GM12872 (cell line): ENCODE measurements at regions not wholly inside any gene's neighbourhood (a gene's known extent, or its start where the extent isn't known, plus 50 kb on each side); places are given as distances from the start of the nearest gene placed in this dataset.

Experiments
- TF ChIP-seq, protein P1 (sequence below): IDR thresholded peaks from 3 replicates; pipeline ENCODE4 v1.5.1; 2011; ENCODE audit warnings: low read depth, mild to moderate bottlenecking, low read length, moderate library complexity; ENCODE audit not compliant: insufficient read depth

- TF ChIP-seq, protein P1, sequence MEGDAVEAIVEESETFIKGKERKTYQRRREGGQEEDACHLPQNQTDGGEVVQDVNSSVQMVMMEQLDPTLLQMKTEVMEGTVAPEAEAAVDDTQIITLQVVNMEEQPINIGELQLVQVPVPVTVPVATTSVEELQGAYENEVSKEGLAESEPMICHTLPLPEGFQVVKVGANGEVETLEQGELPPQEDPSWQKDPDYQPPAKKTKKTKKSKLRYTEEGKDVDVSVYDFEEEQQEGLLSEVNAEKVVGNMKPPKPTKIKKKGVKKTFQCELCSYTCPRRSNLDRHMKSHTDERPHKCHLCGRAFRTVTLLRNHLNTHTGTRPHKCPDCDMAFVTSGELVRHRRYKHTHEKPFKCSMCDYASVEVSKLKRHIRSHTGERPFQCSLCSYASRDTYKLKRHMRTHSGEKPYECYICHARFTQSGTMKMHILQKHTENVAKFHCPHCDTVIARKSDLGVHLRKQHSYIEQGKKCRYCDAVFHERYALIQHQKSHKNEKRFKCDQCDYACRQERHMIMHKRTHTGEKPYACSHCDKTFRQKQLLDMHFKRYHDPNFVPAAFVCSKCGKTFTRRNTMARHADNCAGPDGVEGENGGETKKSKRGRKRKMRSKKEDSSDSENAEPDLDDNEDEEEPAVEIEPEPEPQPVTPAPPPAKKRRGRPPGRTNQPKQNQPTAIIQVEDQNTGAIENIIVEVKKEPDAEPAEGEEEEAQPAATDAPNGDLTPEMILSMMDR: no peak
These were observed 80.4 kb upstream of the TCF12 start for GRCh38 chr15:56838085-56838484.

GRCh38 chr15:56837273-56837672 lies 81.2 kb upstream of the TCF12 start:
- TF ChIP-seq, protein P1: no peak

DNA sequence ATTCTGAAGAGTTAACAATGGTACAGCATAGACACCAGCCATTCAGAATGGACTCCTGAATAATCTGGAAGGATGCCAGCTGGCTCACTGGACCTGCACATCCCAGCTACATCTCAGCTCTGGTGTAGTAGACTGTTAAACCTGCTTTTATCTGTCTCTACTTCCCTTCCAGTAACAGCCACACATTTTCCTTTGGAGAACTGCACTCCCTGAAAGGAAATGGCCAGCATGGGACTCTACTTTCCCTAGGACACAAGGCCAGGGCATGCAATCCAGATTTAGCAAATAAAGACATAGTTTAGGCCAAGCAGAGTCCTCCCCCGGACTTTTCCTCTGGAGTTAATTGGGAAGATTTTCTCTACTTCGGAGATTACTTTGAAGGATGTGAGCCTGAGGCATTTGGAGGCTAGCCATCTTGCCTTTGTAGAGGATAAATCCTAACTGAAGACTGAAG lies 82.7 kb upstream of the TCF12 start:
- TF ChIP-seq, protein P1: no peak

DNA sequence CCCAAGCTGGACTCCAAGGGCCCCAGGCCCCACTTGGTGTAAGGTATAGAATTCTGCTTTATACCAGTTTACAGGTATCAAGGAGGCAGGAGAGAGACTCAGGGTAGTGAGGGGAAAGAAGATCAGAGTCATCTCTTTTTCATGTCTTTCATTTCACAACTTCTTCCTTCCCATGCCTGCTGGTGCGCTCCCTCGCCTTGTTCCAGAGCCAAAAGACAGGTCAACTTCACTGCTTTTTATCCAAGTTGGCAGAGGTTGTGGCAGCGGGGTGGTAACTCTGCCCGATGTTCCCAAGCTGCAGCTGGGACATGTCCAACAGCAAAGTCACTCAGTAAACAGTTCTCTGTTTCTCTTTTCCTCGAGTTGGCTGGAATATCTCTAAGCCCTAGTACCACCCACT lies 86.3 kb upstream of the TCF12 start:
- TF ChIP-seq, protein P1: no peak

GRCh38 chr15:56831467-56832005 lies 86.9 kb upstream of the TCF12 start:
- TF ChIP-seq, protein P1: no peak

DNA sequence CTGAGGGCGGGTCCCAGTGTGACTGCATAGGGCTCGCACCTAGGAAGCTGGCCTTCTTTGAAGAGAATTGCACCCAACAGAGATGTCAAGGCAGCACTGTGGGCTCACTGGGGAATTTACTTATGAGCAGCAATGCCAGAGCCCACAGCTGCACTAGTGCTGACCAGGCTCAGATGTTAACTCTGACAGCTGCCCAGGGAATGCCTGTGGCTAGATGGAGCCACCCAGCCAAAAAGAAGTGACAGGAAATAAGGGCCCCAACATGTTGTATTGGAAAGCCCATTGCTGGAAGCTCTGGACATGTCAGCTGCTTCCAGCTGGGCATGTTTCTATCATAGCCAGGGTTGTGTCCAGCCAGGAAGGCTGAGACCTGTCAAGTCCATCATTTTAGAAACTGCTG lies 90.9 kb upstream of the ZNF280D start:
- TF ChIP-seq, protein P1: no peak

- TF ChIP-seq, protein P1: peak; percentile 80
These were observed 88.6 kb upstream of the ZNF280D start for GRCh38 chr15:56821721-56822425.
